Cardiac fibroblast (primary cell): ENCODE measurements at regions not wholly inside any gene's neighbourhood (a gene's known extent, or its start where the extent isn't known, plus 50 kb on each side); places are given as distances from the start of the nearest gene placed in this dataset.
A peak's percentile ranks its signal among the peaks of the same experiment; 100 is the strongest.

Experiments used
- DNase-seq, 2 donors: peaks; one replicate each; pipeline versions ENCODE4 v3.0.0 to v3.0.0-alpha.2; 2010; ENCODE audit warnings: low read depth in 2 of 2
- H3K4me3 ChIP-seq, 2 donors: replicated peaks in 1 of 2; 1 replicate in 1 of 2; 2 replicates in 1 of 2; pipeline ENCODE4 v1.5.1; 2011; ENCODE audit warnings: low read depth in 2 of 2, low read length in 2 of 2, mild to moderate bottlenecking in 2 of 2, moderate library complexity in 1 of 2
- CTCF ChIP-seq: IDR thresholded peaks from one replicate; pipeline ENCODE4 v1.5.1; 2011; ENCODE audit warnings: low read depth, mild to moderate bottlenecking, low read length, inconsistent platforms

GRCh38 chrX:13933352-13933751, 96.3 kb downstream of the GEMIN8 start:
- no peak overlapping the region for H3K4me3 ChIP-seq
- no peak for TF ChIP-seq CTCF
- DNase-seq: no peak

- no peak overlapping the region for H3K4me3 ChIP-seq
- no peak for TF ChIP-seq CTCF
- peak in 1 of 2 donors; percentile 3 for DNase-seq
Measured at GRCh38 chrX:13932416-13932815, 97.3 kb downstream of the GEMIN8 start.

- H3K4me3 ChIP-seq: no peak overlapping the region
- TF ChIP-seq CTCF: no peak
- no peak for DNase-seq
Measured at GRCh38 chrX:13927175-13927574, 102.5 kb downstream of the GEMIN8 start.

- DNase-seq: no peak
- no peak for TF ChIP-seq CTCF
- no peak overlapping the region for H3K4me3 ChIP-seq
Measured at GRCh38 chrX:13923845-13924244, 105.8 kb downstream of the GEMIN8 start.

GRCh38 chrX:13923289-13923688, 106.4 kb upstream of the GPM6B start:
- DNase-seq: no peak
- no peak overlapping the region for H3K4me3 ChIP-seq
- TF ChIP-seq CTCF: no peak

GRCh38 chrX:13917507-13917906, 100.6 kb upstream of the GPM6B start:
- DNase-seq: no peak
- TF ChIP-seq CTCF: no peak

GRCh38 chrX:13911586-13911985, 94.7 kb upstream of the GPM6B start:
- no peak for TF ChIP-seq CTCF
- peak; percentile 49 to 67 for DNase-seq
- no peak overlapping the region for H3K4me3 ChIP-seq

More at GRCh38 chrX:13917507-13917906, 100.6 kb upstream of the GPM6B start:
- no peak overlapping the region for H3K4me3 ChIP-seq
